Neuronal stem cell (in vitro differentiated cells): ENCODE measurements at regions not wholly inside any gene's neighbourhood (a gene's known extent, or its start where the extent isn't known, plus 50 kb on each side); places are given as distances from the start of the nearest gene placed in this dataset.

Experiments used
- DNase-seq: peaks from one replicate; pipeline ENCODE4 v3.0.0-alpha.2; 2013; ENCODE audit warnings: low spot score
- H2AFZ ChIP-seq: one replicate; pipeline ENCODE4 v1.6.1; 2013; ENCODE audit warnings: mild to moderate bottlenecking, low read length, inconsistent platforms
- H2AK5ac ChIP-seq: 2 replicates; pipeline ENCODE4 v1.6.1; 2013; ENCODE audit warnings: low read depth, mild to moderate bottlenecking, inconsistent platforms, low read length, moderate library complexity, mixed read lengths
- H2BK120ac ChIP-seq: 2 replicates; pipeline ENCODE4 v1.6.1; 2013; ENCODE audit warnings: low read depth, mild to moderate bottlenecking, inconsistent platforms, low read length, moderate library complexity, mixed read lengths
- H2BK12ac ChIP-seq: one replicate; pipeline ENCODE4 v1.6.1; 2013; ENCODE audit warnings: low read length, inconsistent platforms
- H2BK15ac ChIP-seq: 2 replicates; pipeline ENCODE4 v1.6.1; 2013; ENCODE audit warnings: mild to moderate bottlenecking, low read length, inconsistent platforms, mixed read lengths
- H2BK5ac ChIP-seq: one replicate; pipeline ENCODE4 v1.6.1; 2013; ENCODE audit warnings: inconsistent platforms, mild to moderate bottlenecking, low read length, moderate library complexity
- H3K14ac ChIP-seq: one replicate; pipeline ENCODE4 v1.6.1; 2013; ENCODE audit warnings: low read length, inconsistent platforms
- H3K18ac ChIP-seq: 2 replicates; pipeline ENCODE4 v1.6.1; 2013; ENCODE audit warnings: low read length, inconsistent platforms
- H3K23ac ChIP-seq: 2 replicates; pipeline ENCODE4 v1.6.1; 2013; ENCODE audit warnings: low read depth, mild to moderate bottlenecking, mixed read lengths, low read length, inconsistent platforms; ENCODE audit not compliant: poor library complexity
- H3K27ac ChIP-seq: replicated peaks from 3 replicates; pipeline ENCODE4 v1.5.1; 2013; ENCODE audit warnings: low read length, inconsistent platforms
- H3K27me3 ChIP-seq, 3 experiments: 2 replicates each; pipeline ENCODE4 v1.6.1; 2013; ENCODE audit warnings: low read length in 3 of 3, mild to moderate bottlenecking in 2 of 3, inconsistent platforms in 1 of 3, low read depth in 1 of 3, mixed read lengths in 1 of 3, moderate library complexity in 1 of 3; ENCODE audit not compliant: control insufficient read depth in 3 of 3, insufficient read depth in 3 of 3
- H3K36me3 ChIP-seq, 2 donors: replicated peaks in 1 of 2; 2 replicates each; pipeline ENCODE4 v1.6.1; 2013; ENCODE audit warnings: low read length in 2 of 2; ENCODE audit not compliant: control insufficient read depth in 2 of 2, insufficient read depth in 2 of 2
- H3K4ac ChIP-seq: 2 replicates; pipeline ENCODE4 v1.6.1; 2013; ENCODE audit warnings: inconsistent platforms, mild to moderate bottlenecking, low read length, moderate library complexity
- H3K4me1 ChIP-seq, 2 donors: 1 replicate in 1 of 2; 2 replicates in 1 of 2; pipeline ENCODE4 v1.6.1; 2013; ENCODE audit warnings: low read length in 2 of 2, low read depth in 1 of 2; ENCODE audit not compliant: control insufficient read depth in 2 of 2, insufficient read depth in 1 of 2
- H3K4me2 ChIP-seq: one replicate; pipeline ENCODE4 v1.6.1; 2013; ENCODE audit warnings: mild to moderate bottlenecking, low read length, inconsistent platforms; ENCODE audit not compliant: insufficient read depth, poor library complexity, severe bottlenecking
- H3K4me3 ChIP-seq, 2 donors: 2 replicates each; pipeline ENCODE4 v1.5.1; 2013; ENCODE audit warnings: low read length in 2 of 2, mild to moderate bottlenecking in 2 of 2, inconsistent platforms in 1 of 2, moderate library complexity in 1 of 2
- H3K79me1 ChIP-seq: one replicate; pipeline ENCODE4 v1.6.1; 2013; ENCODE audit warnings: low read depth, mild to moderate bottlenecking, inconsistent platforms, low read length, moderate library complexity
- H3K9ac ChIP-seq: one replicate; pipeline ENCODE4 v1.6.1; 2013; ENCODE audit warnings: mild to moderate bottlenecking, low read depth, low read length, inconsistent platforms; ENCODE audit not compliant: poor library complexity
- H3K9me3 ChIP-seq, 2 donors: replicated peaks in 1 of 2; 2 replicates each; pipeline versions ENCODE3 to v1.6.1; 2013; ENCODE audit warnings: low read length in 2 of 2, mild to moderate bottlenecking in 2 of 2, inconsistent platforms in 1 of 2, low read depth in 1 of 2, mixed read lengths in 1 of 2, moderate library complexity in 1 of 2; ENCODE audit not compliant: control insufficient read depth in 2 of 2, insufficient read depth in 1 of 2
- H4K8ac ChIP-seq: one replicate; pipeline ENCODE4 v1.6.1; 2013; ENCODE audit warnings: low read depth, mild to moderate bottlenecking, inconsistent platforms, low read length, moderate library complexity
- H4K91ac ChIP-seq: one replicate; pipeline ENCODE4 v1.6.1; 2013; ENCODE audit warnings: low read length, low read depth, mild to moderate bottlenecking, inconsistent platforms; ENCODE audit not compliant: poor library complexity
- WGBS, 2 donors: extraction: QIAGEN DNeasy Blood & Tissue Kit; methylation state at CpG; one replicate each; pipeline ENCODE4 v1.1.7; 2013; ENCODE audit warnings: missing lambda C conversion rate in 2 of 2, mixed read lengths in 1 of 2; ENCODE audit not compliant: insufficient read length in 2 of 2, insufficient replicate concordance in 1 of 2; ENCODE audit errors: extremely low coverage in 2 of 2; 5-methylcytosine and 5-hydroxymethylcytosine counted together

GRCh38 chr20:47969426-47969825 is 184.1 kb upstream of the SULF2 start:
- Histone ChIP-seq H4K8ac (no peak overlapping the region), H2BK5ac (no peak overlapping the region), H3K23ac (peak overlapping the region; percentile 40), H3K27ac (no peak overlapping the region), H4K91ac (no peak overlapping the region), H3K4ac (no peak overlapping the region), H2BK15ac (no peak overlapping the region), H3K4me1 (peaks cover 13 to 43% of the 10 kb centered on the region in 2 donors), H2BK120ac (no peak overlapping the region), H3K27me3 (peaks cover 0 to 2% (median 0%) of the 10 kb centered on the region in 3 experiments), H3K14ac (no peak overlapping the region), H2AFZ (no peak overlapping the region), H3K18ac (peak overlapping the region; percentile 68), H3K9ac (no peak overlapping the region), H3K9me3 (no peaks in the 10 kb centered on the region), H3K4me2 (no peak overlapping the region), H3K4me3 (no peak overlapping the region), H3K36me3 (no peaks in the 10 kb centered on the region), H2BK12ac (no peak overlapping the region), H2AK5ac (peak overlapping the region; percentile 56), H3K79me1 (no peaks in the 10 kb centered on the region)
- no CpG with 5 or more reads among the region's 6 CpGs for whole genome bisulfite sequencing, 2 donors
- DNase-seq = no peak

- Histone ChIP-seq H3K27ac (no peak overlapping the region), H3K9me3 (no peaks in the 10 kb centered on the region), H3K4me2 (no peak overlapping the region), H3K14ac (no peak overlapping the region), H3K4me1 (peaks cover 10 to 36% of the 10 kb centered on the region in 2 donors), H3K23ac (peak overlapping the region; percentile 58), H2AK5ac (peak overlapping the region; percentile 56), H2BK15ac (no peak overlapping the region), H3K4ac (no peak overlapping the region), H3K36me3 (no peaks in the 10 kb centered on the region), H3K9ac (no peak overlapping the region), H3K4me3 (no peak overlapping the region), H3K27me3 (peaks cover 0 to 2% (median 0%) of the 10 kb centered on the region in 3 experiments), H2BK120ac (no peak overlapping the region), H2BK12ac (no peak overlapping the region), H2AFZ (no peak overlapping the region), H2BK5ac (no peak overlapping the region), H3K18ac (peak overlapping the region; percentile 42), H4K91ac (no peak overlapping the region), H4K8ac (no peak overlapping the region), H3K79me1 (no peaks in the 10 kb centered on the region)
- no peak for DNase-seq
- WGBS, 2 donors = no CpG with 5 or more reads among the region's 31 CpGs
These were observed 183.4 kb upstream of the SULF2 start for GRCh38 chr20:47968541-47969310.

- Histone ChIP-seq H2BK15ac (no peak overlapping the region), H3K4me2 (no peak overlapping the region), H4K91ac (no peak overlapping the region), H3K9me3 (no peaks in the 10 kb centered on the region), H2BK120ac (no peak overlapping the region), H3K4me3 (no peak overlapping the region), H4K8ac (no peak overlapping the region), H2AK5ac (no peak overlapping the region), H2BK5ac (no peak overlapping the region), H3K18ac (no peak overlapping the region), H2AFZ (no peak overlapping the region), H3K27me3 (no peaks in the 10 kb centered on the region), H3K23ac (no peak overlapping the region), H3K9ac (no peak overlapping the region), H3K79me1 (no peaks in the 10 kb centered on the region), H3K4ac (no peak overlapping the region), H2BK12ac (no peak overlapping the region), H3K27ac (no peak overlapping the region), H3K14ac (no peak overlapping the region), H3K4me1 (no peaks in the 10 kb centered on the region), H3K36me3 (no peaks in the 10 kb centered on the region)
- no peak for DNase-seq
- no CpG with 5 or more reads among the region's 5 CpGs for WGBS, 2 donors
These were observed 178.9 kb upstream of the SULF2 start for GRCh38 chr20:47964149-47964548.

GRCh38 chr20:47963022-47963421 is 177.7 kb upstream of the SULF2 start:
- Histone ChIP-seq H3K4me1 (no peaks in the 10 kb centered on the region), H3K4ac (no peak overlapping the region), H3K9ac (no peak overlapping the region), H3K14ac (no peak overlapping the region), H3K4me2 (no peak overlapping the region), H2BK5ac (peak overlapping the region; percentile 46), H3K27ac (no peak overlapping the region), H2BK12ac (no peak overlapping the region), H2BK15ac (no peak overlapping the region), H2AK5ac (no peak overlapping the region), H4K8ac (no peak overlapping the region), H3K23ac (no peak overlapping the region), H3K27me3 (no peaks in the 10 kb centered on the region), H3K9me3 (no peaks in the 10 kb centered on the region), H3K4me3 (no peak overlapping the region), H3K36me3 (no peaks in the 10 kb centered on the region), H3K79me1 (no peaks in the 10 kb centered on the region), H2AFZ (no peak overlapping the region), H2BK120ac (no peak overlapping the region), H4K91ac (no peak overlapping the region), H3K18ac (peak overlapping the region; percentile 66)
- WGBS, 2 donors = no CpG with 5 or more reads among the region's 8 CpGs
- DNase-seq = no peak
